IPS DF 4.7 (cell line): ENCODE measurements at regions not wholly inside any gene's neighbourhood (a gene's known extent, or its start where the extent isn't known, plus 50 kb on each side); places are given as distances from the start of the nearest gene placed in this dataset.

ENCODE experiments used
- DNase-seq: peaks from one replicate; pipeline ENCODE4 v3.0.0-alpha.2; 2013; ENCODE audit warnings: low spot score; ENCODE audit errors: extremely low read depth

- no peak for DNase-seq
Observed at GRCh38 chr17:70006159-70006558, 68.9 kb upstream of the KCNJ16 start.

GRCh38 chr17:70011750-70012149 is 63.3 kb upstream of the KCNJ16 start:
- DNase-seq = no peak

GRCh38 chr17:70013911-70014310 is 61.1 kb upstream of the KCNJ16 start:
- DNase-seq = no peak

GRCh38 chr17:70017112-70017511 is 57.9 kb upstream of the KCNJ16 start:
- no peak for DNase-seq

- no peak for DNase-seq
Observed at GRCh38 chr17:70017941-70018340, 57.1 kb upstream of the KCNJ16 start.

- no peak for DNase-seq
Observed at GRCh38 chr17:70021726-70022125, 53.3 kb upstream of the KCNJ16 start.

GRCh38 chr17:70022175-70022574 is 52.9 kb upstream of the KCNJ16 start:
- no peak for DNase-seq

GRCh38 chr17:70024253-70024652 is 50.8 kb upstream of the KCNJ16 start:
- no peak for DNase-seq
